NB4 (cell line): ENCODE measurements at regions not wholly inside any gene's neighbourhood (a gene's known extent, or its start where the extent isn't known, plus 50 kb on each side); places are given as distances from the start of the nearest gene placed in this dataset.

Experiments used
- MYC ChIP-seq: IDR thresholded peaks from 2 replicates; pipeline ENCODE4 v1.6.1; 2011; ENCODE audit warnings: low read depth, low read length
- POLR2A ChIP-seq: IDR thresholded peaks from 2 replicates; pipeline ENCODE4 v1.6.1; 2011; ENCODE audit warnings: mild to moderate bottlenecking; ENCODE audit not compliant: insufficient read length; ENCODE audit errors: extremely low read depth
- TF ChIP-seq, protein P1 (sequence below): IDR thresholded peaks from one replicate; pipeline ENCODE4 v1.5.1; 2012; ENCODE audit warnings: low read depth, low read length
- TF ChIP-seq, protein P2 (sequence below): IDR thresholded peaks from 2 replicates; pipeline ENCODE4 v1.6.1; 2011; ENCODE audit warnings: low read depth, low read length

DNA sequence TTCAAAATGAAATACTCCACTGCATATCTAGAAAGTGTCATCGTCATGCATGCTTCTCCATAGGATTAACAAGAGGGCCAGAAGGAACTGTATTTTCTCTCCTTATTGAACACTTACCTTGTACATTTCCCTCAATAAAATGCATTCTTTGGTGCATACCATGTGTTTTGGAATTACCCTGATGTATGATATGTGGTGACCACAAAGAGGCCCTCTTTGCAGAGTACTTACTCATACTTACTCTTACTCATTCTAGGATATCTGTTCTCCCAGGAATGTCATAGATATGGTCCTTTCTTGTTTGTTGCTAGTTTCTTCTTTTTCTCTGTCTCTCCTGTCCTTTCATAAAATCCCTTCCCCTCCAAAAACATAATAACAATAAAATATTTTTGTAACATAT, 1087.1 kb upstream of the POT1 start:
- TF ChIP-seq, protein P1, sequence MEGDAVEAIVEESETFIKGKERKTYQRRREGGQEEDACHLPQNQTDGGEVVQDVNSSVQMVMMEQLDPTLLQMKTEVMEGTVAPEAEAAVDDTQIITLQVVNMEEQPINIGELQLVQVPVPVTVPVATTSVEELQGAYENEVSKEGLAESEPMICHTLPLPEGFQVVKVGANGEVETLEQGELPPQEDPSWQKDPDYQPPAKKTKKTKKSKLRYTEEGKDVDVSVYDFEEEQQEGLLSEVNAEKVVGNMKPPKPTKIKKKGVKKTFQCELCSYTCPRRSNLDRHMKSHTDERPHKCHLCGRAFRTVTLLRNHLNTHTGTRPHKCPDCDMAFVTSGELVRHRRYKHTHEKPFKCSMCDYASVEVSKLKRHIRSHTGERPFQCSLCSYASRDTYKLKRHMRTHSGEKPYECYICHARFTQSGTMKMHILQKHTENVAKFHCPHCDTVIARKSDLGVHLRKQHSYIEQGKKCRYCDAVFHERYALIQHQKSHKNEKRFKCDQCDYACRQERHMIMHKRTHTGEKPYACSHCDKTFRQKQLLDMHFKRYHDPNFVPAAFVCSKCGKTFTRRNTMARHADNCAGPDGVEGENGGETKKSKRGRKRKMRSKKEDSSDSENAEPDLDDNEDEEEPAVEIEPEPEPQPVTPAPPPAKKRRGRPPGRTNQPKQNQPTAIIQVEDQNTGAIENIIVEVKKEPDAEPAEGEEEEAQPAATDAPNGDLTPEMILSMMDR, result no peak
- TF ChIP-seq POLR2A (no peak), MYC (no peak)
- TF ChIP-seq, protein P2, sequence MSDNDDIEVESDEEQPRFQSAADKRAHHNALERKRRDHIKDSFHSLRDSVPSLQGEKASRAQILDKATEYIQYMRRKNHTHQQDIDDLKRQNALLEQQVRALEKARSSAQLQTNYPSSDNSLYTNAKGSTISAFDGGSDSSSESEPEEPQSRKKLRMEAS, result no peak
